ENCODE measurements at regions not wholly inside any gene's neighbourhood (a gene's known extent, or its start where the extent isn't known, plus 50 kb on each side); places are given as distances from the start of the nearest gene placed in this dataset.

- no peak for DNase-seq (ENCODE audit: low spot score)
- Histone ChIP-seq H3K27ac (no peak overlapping the region), H3K9me3 (ENCODE audit: low read depth) (no peaks in the 10 kb centered on the region), H3K4me2 (no peak overlapping the region), H3K4me1 (no peaks in the 10 kb centered on the region), H3F3A (ENCODE audit: low read depth) (no peaks in the 10 kb centered on the region), H3K4me3 (no peak overlapping the region), H3K27me3 (no peaks in the 10 kb centered on the region), H3K9ac (no peak overlapping the region), H3K36me3 (no peaks in the 10 kb centered on the region), H4K20me1 (ENCODE audit: low read depth) (no peaks in the 10 kb centered on the region), H2AFZ (replicated peaks) (no peak overlapping the region), H3K79me2 (ENCODE audit: low read depth) (no peaks in the 10 kb centered on the region)
- TF ChIP-seq, protein P1, sequence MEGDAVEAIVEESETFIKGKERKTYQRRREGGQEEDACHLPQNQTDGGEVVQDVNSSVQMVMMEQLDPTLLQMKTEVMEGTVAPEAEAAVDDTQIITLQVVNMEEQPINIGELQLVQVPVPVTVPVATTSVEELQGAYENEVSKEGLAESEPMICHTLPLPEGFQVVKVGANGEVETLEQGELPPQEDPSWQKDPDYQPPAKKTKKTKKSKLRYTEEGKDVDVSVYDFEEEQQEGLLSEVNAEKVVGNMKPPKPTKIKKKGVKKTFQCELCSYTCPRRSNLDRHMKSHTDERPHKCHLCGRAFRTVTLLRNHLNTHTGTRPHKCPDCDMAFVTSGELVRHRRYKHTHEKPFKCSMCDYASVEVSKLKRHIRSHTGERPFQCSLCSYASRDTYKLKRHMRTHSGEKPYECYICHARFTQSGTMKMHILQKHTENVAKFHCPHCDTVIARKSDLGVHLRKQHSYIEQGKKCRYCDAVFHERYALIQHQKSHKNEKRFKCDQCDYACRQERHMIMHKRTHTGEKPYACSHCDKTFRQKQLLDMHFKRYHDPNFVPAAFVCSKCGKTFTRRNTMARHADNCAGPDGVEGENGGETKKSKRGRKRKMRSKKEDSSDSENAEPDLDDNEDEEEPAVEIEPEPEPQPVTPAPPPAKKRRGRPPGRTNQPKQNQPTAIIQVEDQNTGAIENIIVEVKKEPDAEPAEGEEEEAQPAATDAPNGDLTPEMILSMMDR (IDR thresholded peaks at IDR 0.05), result peak; percentile 27
- TF ChIP-seq EZH2phosphoT487 (IDR thresholded peaks at IDR 0.05), result no peak
- Mint-ChIP-seq H3K9me3 (no peaks in the 10 kb centered on the region), H3K27ac (no peak overlapping the region), H3K27me3 (ENCODE audit: insufficient read depth, low read depth) (no peaks in the 10 kb centered on the region), H3K36me3 (no peaks in the 10 kb centered on the region), H3K4me3 (no peak overlapping the region), H3K4me1 (no peaks in the 10 kb centered on the region)
Measured at GRCh38 chr3:101131767-101132166, 138.5 kb upstream of the ABI3BP start.

GRCh38 chr3:101128786-101129185 lies 135.6 kb upstream of the ABI3BP start:
- no peak overlapping the region for H3K4me3 ChIP-seq
- Mint-ChIP-seq H3K4me1 (no peaks in the 10 kb centered on the region), H3K4me3 (no peak overlapping the region), H3K27ac (no peak overlapping the region), H3K27me3 (ENCODE audit: insufficient read depth, low read depth) (no peaks in the 10 kb centered on the region), H3K36me3 (no peaks in the 10 kb centered on the region), H3K9me3 (no peaks in the 10 kb centered on the region)
- no peaks in the 10 kb centered on the region for H3K9me3 ChIP-seq (ENCODE audit: low read depth)
- no peaks in the 10 kb centered on the region for H3F3A ChIP-seq (ENCODE audit: low read depth)
- no peak for DNase-seq (ENCODE audit: low spot score)
- no peaks in the 10 kb centered on the region for H3K79me2 ChIP-seq (ENCODE audit: low read depth)
- H3K27me3 ChIP-seq, result no peaks in the 10 kb centered on the region
- no peak overlapping the region for H2AFZ ChIP-seq (replicated peaks)
- H3K27ac ChIP-seq, result no peak overlapping the region
- no peaks in the 10 kb centered on the region for H3K36me3 ChIP-seq
- H3K9ac ChIP-seq, result no peak overlapping the region
- TF ChIP-seq, protein P1 (IDR thresholded peaks at IDR 0.05), result no peak
- TF ChIP-seq EZH2phosphoT487 (IDR thresholded peaks at IDR 0.05), result no peak
- TF ChIP-seq EZH2 (IDR thresholded peaks at IDR 0.05), result no peak
- H4K20me1 ChIP-seq (ENCODE audit: low read depth), result no peaks in the 10 kb centered on the region
- H3K4me2 ChIP-seq, result no peak overlapping the region
- H3K4me1 ChIP-seq, result no peaks in the 10 kb centered on the region

- H3K9ac ChIP-seq, result no peak overlapping the region
- no peak overlapping the region for H3K27ac ChIP-seq
- no peak overlapping the region for H3K4me3 ChIP-seq
- no peaks in the 10 kb centered on the region for H3K9me3 ChIP-seq (ENCODE audit: low read depth)
- H3K4me2 ChIP-seq, result no peak overlapping the region
- Mint-ChIP-seq H3K27ac (no peak overlapping the region), H3K4me3 (no peak overlapping the region), H3K27me3 (ENCODE audit: insufficient read depth, low read depth) (no peaks in the 10 kb centered on the region), H3K36me3 (no peaks in the 10 kb centered on the region), H3K4me1 (no peaks in the 10 kb centered on the region), H3K9me3 (no peaks in the 10 kb centered on the region)
- no peaks in the 10 kb centered on the region for H3F3A ChIP-seq (ENCODE audit: low read depth)
- H2AFZ ChIP-seq (replicated peaks), result no peak overlapping the region
- no peaks in the 10 kb centered on the region for H4K20me1 ChIP-seq (ENCODE audit: low read depth)
- H3K36me3 ChIP-seq, result no peaks in the 10 kb centered on the region
- TF ChIP-seq EZH2 (IDR thresholded peaks at IDR 0.05) (no peak), EZH2phosphoT487 (IDR thresholded peaks at IDR 0.05) (no peak)
- TF ChIP-seq, protein P1 (IDR thresholded peaks at IDR 0.05), result no peak
- DNase-seq (ENCODE audit: low spot score), result no peak
- no peaks in the 10 kb centered on the region for H3K27me3 ChIP-seq
- H3K4me1 ChIP-seq, result no peaks in the 10 kb centered on the region
- H3K79me2 ChIP-seq (ENCODE audit: low read depth), result no peaks in the 10 kb centered on the region
Measured at GRCh38 chr3:101128001-101128400, 134.8 kb upstream of the ABI3BP start.

DNA sequence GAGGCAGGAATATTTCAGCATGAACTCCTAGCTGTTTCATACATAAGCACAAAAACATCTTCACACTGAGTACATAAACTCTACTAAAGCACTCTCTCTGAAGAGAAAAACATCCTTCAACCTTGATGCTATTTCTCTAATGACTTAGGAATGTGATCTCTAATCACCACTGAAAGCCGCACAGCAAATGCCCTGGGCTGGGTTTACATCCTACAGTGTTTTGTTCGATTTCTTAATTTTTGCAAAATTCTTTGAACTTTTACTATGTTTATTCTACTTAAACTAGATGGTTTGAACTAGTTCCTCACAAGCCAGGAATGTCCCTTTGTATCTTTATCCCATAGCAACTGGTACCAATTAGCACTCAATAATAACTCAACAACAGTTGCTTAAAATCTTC lies 130.9 kb upstream of the ABI3BP start:
- H3K4me3 Mint-ChIP-seq, result no peak overlapping the region
- TF ChIP-seq EZH2 (IDR thresholded peaks at IDR 0.05) (no peak), EZH2phosphoT487 (IDR thresholded peaks at IDR 0.05) (no peak)
- TF ChIP-seq, protein P1 (IDR thresholded peaks at IDR 0.05), result no peak

More for the DNA sequence above, 130.9 kb upstream of the ABI3BP start:
- Histone ChIP-seq H4K20me1 (ENCODE audit: low read depth) (no peaks in the 10 kb centered on the region), H3K4me1 (no peaks in the 10 kb centered on the region), H3K4me2 (no peak overlapping the region), H3K79me2 (ENCODE audit: low read depth) (no peaks in the 10 kb centered on the region), H2AFZ (replicated peaks) (no peak overlapping the region), H3K4me3 (no peak overlapping the region), H3K9me3 (ENCODE audit: low read depth) (no peaks in the 10 kb centered on the region), H3K27me3 (no peaks in the 10 kb centered on the region), H3K9ac (no peak overlapping the region), H3K27ac (no peak overlapping the region), H3K36me3 (no peaks in the 10 kb centered on the region), H3F3A (ENCODE audit: low read depth) (no peaks in the 10 kb centered on the region)
- H3K9me3 Mint-ChIP-seq, result no peaks in the 10 kb centered on the region
- H3K4me1 Mint-ChIP-seq, result no peaks in the 10 kb centered on the region
- H3K36me3 Mint-ChIP-seq, result no peaks in the 10 kb centered on the region
- DNase-seq (ENCODE audit: low spot score), result no peak
- no peaks in the 10 kb centered on the region for H3K27me3 Mint-ChIP-seq (ENCODE audit: insufficient read depth, low read depth)
- H3K27ac Mint-ChIP-seq, result no peak overlapping the region

All from neural progenitor cell (in vitro differentiated cells).